Liver (tissue), 8 donors: ENCODE measurements at regions not wholly inside any gene's neighbourhood (a gene's known extent, or its start where the extent isn't known, plus 50 kb on each side); places are given as distances from the start of the nearest gene placed in this dataset.

Experiments used
- DNase-seq: peaks from one replicate; pipeline ENCODE4 v3.0.0-alpha.2; 2017; ENCODE audit warnings: low spot score
- H3K27ac ChIP-seq, 2 donors: one replicate each; pipeline ENCODE4 v1.7.0; 2013; ENCODE audit warnings: inconsistent platforms in 2 of 2, low read length in 2 of 2, control low read depth in 1 of 2, low read depth in 1 of 2, mild to moderate bottlenecking in 1 of 2
- H3K27me3 ChIP-seq, 4 donors: one replicate each; pipeline versions ENCODE4 v1.6.1 to v1.7.0; 2013; ENCODE audit warnings: low read length in 3 of 4, inconsistent platforms in 1 of 4, mild to moderate bottlenecking in 1 of 4, moderate library complexity in 1 of 4; ENCODE audit not compliant: control insufficient read depth in 4 of 4, insufficient read depth in 4 of 4
- H3K36me3 ChIP-seq, 4 donors: one replicate each; pipeline versions ENCODE4 v1.6.1 to v1.7.0; 2013; ENCODE audit warnings: low read length in 3 of 4, mild to moderate bottlenecking in 3 of 4, low read depth in 1 of 4, moderate library complexity in 1 of 4; ENCODE audit not compliant: control insufficient read depth in 4 of 4, insufficient read depth in 3 of 4
- H3K4me1 ChIP-seq, 4 donors: one replicate each; pipeline versions ENCODE4 v1.6.1 to v1.7.0; 2013; ENCODE audit warnings: low read length in 3 of 4, mild to moderate bottlenecking in 3 of 4, moderate library complexity in 1 of 4; ENCODE audit not compliant: control insufficient read depth in 4 of 4, insufficient read depth in 4 of 4
- H3K4me3 ChIP-seq, 3 donors: one replicate each; pipeline versions ENCODE4 v1.6.1 to v1.7.0; 2013; ENCODE audit warnings: low read length in 3 of 3, control low read depth in 1 of 3, low read depth in 1 of 3, mild to moderate bottlenecking in 1 of 3
- H3K9ac ChIP-seq, 2 donors: one replicate each; pipeline ENCODE4 v1.7.0; 2013; ENCODE audit warnings: low read length in 2 of 2, mild to moderate bottlenecking in 2 of 2, moderate library complexity in 2 of 2, control low read depth in 1 of 2, low read depth in 1 of 2
- H3K9me3 ChIP-seq, 4 donors: one replicate each; pipeline versions ENCODE4 v1.6.1 to v1.7.0; 2013; ENCODE audit warnings: low read length in 3 of 4; ENCODE audit not compliant: control insufficient read depth in 4 of 4
- EGR1 ChIP-seq, 2 donors: IDR thresholded peaks; 2 replicates each; pipeline ENCODE4 v1.6.1; 2016 to 2018; ENCODE audit warnings: antibody characterized with exemption in 2 of 2, low read depth in 2 of 2
- FOXA1 ChIP-seq: IDR thresholded peaks from 2 replicates; pipeline ENCODE4 v1.6.1; 2016; ENCODE audit warnings: antibody characterized with exemption
- FOXA2 ChIP-seq: IDR thresholded peaks from 2 replicates; pipeline ENCODE4 v1.6.1; 2016; ENCODE audit warnings: antibody characterized with exemption
- GABPA ChIP-seq, 2 donors: IDR thresholded peaks in 1 of 2; conservative IDR thresholded peaks in 1 of 2; 2 replicates each; pipeline ENCODE4 v1.6.1; 2016; ENCODE audit warnings: antibody characterized with exemption in 2 of 2, mild to moderate bottlenecking in 1 of 2, moderate library complexity in 1 of 2
- HNF4G ChIP-seq: IDR thresholded peaks from 2 replicates; pipeline ENCODE4 v1.6.1; 2016; ENCODE audit warnings: antibody characterized with exemption
- JUND ChIP-seq, 2 donors: IDR thresholded peaks; 2 replicates each; pipeline ENCODE4 v1.6.1; 2016; ENCODE audit warnings: antibody characterized with exemption in 2 of 2
- MAX ChIP-seq: IDR thresholded peaks from 2 replicates; pipeline ENCODE4 v1.6.1; 2016; ENCODE audit warnings: antibody characterized with exemption
- NR2F2 ChIP-seq: IDR thresholded peaks from 2 replicates; pipeline ENCODE4 v1.6.1; 2016; ENCODE audit warnings: antibody characterized with exemption
- RAD21 ChIP-seq, 2 donors: IDR thresholded peaks; 2 replicates each; pipeline ENCODE4 v1.6.1; 2016; ENCODE audit warnings: antibody characterized with exemption in 2 of 2, mild to moderate bottlenecking in 2 of 2
- RXRA ChIP-seq, 2 donors: IDR thresholded peaks; 2 replicates each; pipeline ENCODE4 v1.6.1; 2017 to 2018; ENCODE audit warnings: antibody characterized with exemption in 2 of 2, mild to moderate bottlenecking in 1 of 2
- SP1 ChIP-seq: IDR thresholded peaks from 2 replicates; pipeline ENCODE4 v1.6.1; 2018; ENCODE audit warnings: antibody characterized with exemption, mild to moderate bottlenecking
- TAF1 ChIP-seq: conservative IDR thresholded peaks from 2 replicates; pipeline ENCODE4 v1.6.1; 2016; ENCODE audit warnings: antibody characterized with exemption, mild to moderate bottlenecking
- YY1 ChIP-seq: IDR thresholded peaks from 2 replicates; pipeline ENCODE4 v1.6.1; 2016; ENCODE audit warnings: antibody characterized with exemption, mild to moderate bottlenecking
- ZBTB33 ChIP-seq: IDR thresholded peaks from 2 replicates; pipeline ENCODE4 v1.6.1; 2016; ENCODE audit warnings: antibody characterized with exemption
- WGBS: extraction: QIAGEN DNeasy Blood & Tissue Kit; methylation state at CpG from one replicate; pipeline ENCODE4 v1.1.7; 2013; 5-methylcytosine and 5-hydroxymethylcytosine counted together
- TF ChIP-seq, protein P1 (sequence below): IDR thresholded peaks from 2 replicates; pipeline ENCODE4 v1.6.1; 2016; ENCODE audit warnings: antibody characterized with exemption
- TF ChIP-seq, protein P2 (sequence below): fragments of 150-350 bp; IDR thresholded peaks from 2 replicates; pipeline ENCODE4 v1.5.1; 2017; ENCODE audit warnings: improper control_type of control experiment, low read depth, low read length; ENCODE audit not compliant: missing input control
- TF ChIP-seq, protein P3 (sequence below): IDR thresholded peaks from 2 replicates; pipeline ENCODE4 v1.6.1; 2016; ENCODE audit warnings: antibody characterized with exemption, mild to moderate bottlenecking
- donor health status: healthy.
- donor health status: healthy.
- donor health status: healthy.
- donor health status: healthy.
- donor health status: healthy.

DNA sequence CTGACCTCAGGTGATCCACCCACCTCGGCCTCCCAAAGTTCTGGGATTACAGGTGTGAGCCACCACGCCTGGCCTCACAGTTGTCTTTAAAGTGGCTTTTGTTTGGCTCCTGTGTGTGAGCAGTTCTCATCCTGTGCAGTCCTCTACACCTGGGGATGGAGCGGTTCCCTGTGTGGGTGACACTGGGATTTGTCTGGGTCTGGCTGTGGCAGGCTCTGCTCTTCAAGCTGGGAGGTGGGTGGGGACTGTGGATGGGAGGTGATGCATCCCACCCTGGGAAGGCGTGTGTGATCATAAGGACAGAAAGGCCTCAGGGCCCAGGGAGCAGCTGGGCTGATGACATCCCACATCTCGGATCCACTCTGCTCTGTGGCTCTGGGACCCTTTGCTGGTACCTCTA is 1266.8 kb downstream of the BRD1 start:
- no peaks in the 10 kb centered on the region for H3K4me1 ChIP-seq
- no peak overlapping the region for H3K27ac ChIP-seq
- no peak for TF ChIP-seq HNF4G
- no peak for TF ChIP-seq RXRA (IDR thresholded peaks at IDR 0.05)
- no peak for TF ChIP-seq TAF1
- TF ChIP-seq RAD21 (IDR thresholded peaks at IDR 0.05), result no peak
- no peak for TF ChIP-seq EGR1 (IDR thresholded peaks at IDR 0.05; ENCODE audit: low read depth in 2 of 2)
- no peak for TF ChIP-seq MAX
- no peak for TF ChIP-seq YY1
- no peak for TF ChIP-seq FOXA1
- no peak for TF ChIP-seq GABPA (IDR thresholded peaks at IDR 0.05 in 1 of 2, conservative IDR thresholded peaks at IDR 0.05 in 1 of 2)
- no peak for DNase-seq
- no peaks in the 10 kb centered on the region for H3K27me3 ChIP-seq
- H3K9me3 ChIP-seq, result no peaks in the 10 kb centered on the region
- no peak overlapping the region for H3K9ac ChIP-seq
- no peak overlapping the region for H3K4me3 ChIP-seq
- no peaks in the 10 kb centered on the region for H3K36me3 ChIP-seq
- WGBS, result 89% methylated on average over 5 of the region's 5 CpGs

- Histone ChIP-seq H3K27me3 (no peaks in the 10 kb centered on the region), H3K9me3 (no peaks in the 10 kb centered on the region), H3K9ac (no peak overlapping the region), H3K4me1 (no peaks in the 10 kb centered on the region), H3K27ac (no peak overlapping the region), H3K36me3 (no peaks in the 10 kb centered on the region), H3K4me3 (no peak overlapping the region)
- TF ChIP-seq, protein P1, sequence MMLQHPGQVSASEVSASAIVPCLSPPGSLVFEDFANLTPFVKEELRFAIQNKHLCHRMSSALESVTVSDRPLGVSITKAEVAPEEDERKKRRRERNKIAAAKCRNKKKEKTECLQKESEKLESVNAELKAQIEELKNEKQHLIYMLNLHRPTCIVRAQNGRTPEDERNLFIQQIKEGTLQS, result no peak
- TF ChIP-seq RAD21 (IDR thresholded peaks at IDR 0.05) (no peak), FOXA2 (no peak), SP1 (no peak), NR2F2 (no peak), EGR1 (IDR thresholded peaks at IDR 0.05; ENCODE audit: low read depth in 2 of 2) (no peak), MAX (no peak), TAF1 (no peak), YY1 (no peak)
- 85% methylated on average over 9 of the region's 9 CpGs for WGBS
- DNase-seq, result no peak
Observed at GRCh38 chr22:48560389-48560751, 1267.3 kb downstream of the BRD1 start.

- H3K4me1 ChIP-seq, result no peaks in the 10 kb centered on the region
- H3K36me3 ChIP-seq, result no peaks in the 10 kb centered on the region
- 83% methylated on average over 38 of the region's 38 CpGs for WGBS
- no peaks in the 10 kb centered on the region for H3K27me3 ChIP-seq
- H3K9me3 ChIP-seq, result no peaks in the 10 kb centered on the region
- H3K27ac ChIP-seq, result no peak overlapping the region
- no peak overlapping the region for H3K4me3 ChIP-seq
- no peak for DNase-seq
- H3K9ac ChIP-seq, result no peak overlapping the region
- no peak for TF ChIP-seq RXRA (IDR thresholded peaks at IDR 0.05)
- no peak for TF ChIP-seq NR2F2
- TF ChIP-seq, protein P1, result no peak
- no peak for TF ChIP-seq SP1
- TF ChIP-seq RAD21 (IDR thresholded peaks at IDR 0.05), result no peak
- TF ChIP-seq FOXA1, result no peak
- TF ChIP-seq, protein P2, sequence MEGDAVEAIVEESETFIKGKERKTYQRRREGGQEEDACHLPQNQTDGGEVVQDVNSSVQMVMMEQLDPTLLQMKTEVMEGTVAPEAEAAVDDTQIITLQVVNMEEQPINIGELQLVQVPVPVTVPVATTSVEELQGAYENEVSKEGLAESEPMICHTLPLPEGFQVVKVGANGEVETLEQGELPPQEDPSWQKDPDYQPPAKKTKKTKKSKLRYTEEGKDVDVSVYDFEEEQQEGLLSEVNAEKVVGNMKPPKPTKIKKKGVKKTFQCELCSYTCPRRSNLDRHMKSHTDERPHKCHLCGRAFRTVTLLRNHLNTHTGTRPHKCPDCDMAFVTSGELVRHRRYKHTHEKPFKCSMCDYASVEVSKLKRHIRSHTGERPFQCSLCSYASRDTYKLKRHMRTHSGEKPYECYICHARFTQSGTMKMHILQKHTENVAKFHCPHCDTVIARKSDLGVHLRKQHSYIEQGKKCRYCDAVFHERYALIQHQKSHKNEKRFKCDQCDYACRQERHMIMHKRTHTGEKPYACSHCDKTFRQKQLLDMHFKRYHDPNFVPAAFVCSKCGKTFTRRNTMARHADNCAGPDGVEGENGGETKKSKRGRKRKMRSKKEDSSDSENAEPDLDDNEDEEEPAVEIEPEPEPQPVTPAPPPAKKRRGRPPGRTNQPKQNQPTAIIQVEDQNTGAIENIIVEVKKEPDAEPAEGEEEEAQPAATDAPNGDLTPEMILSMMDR, result no peak
- TF ChIP-seq EGR1 (IDR thresholded peaks at IDR 0.05; ENCODE audit: low read depth in 2 of 2), result no peak
- no peak for TF ChIP-seq TAF1
- TF ChIP-seq MAX, result no peak
- TF ChIP-seq GABPA (IDR thresholded peaks at IDR 0.05 in 1 of 2, conservative IDR thresholded peaks at IDR 0.05 in 1 of 2), result no peak
- TF ChIP-seq HNF4G, result no peak
- TF ChIP-seq ZBTB33, result no peak
- TF ChIP-seq FOXA2, result no peak
- TF ChIP-seq YY1, result no peak
- no peak for TF ChIP-seq JUND (IDR thresholded peaks at IDR 0.05)
- TF ChIP-seq, protein P3, sequence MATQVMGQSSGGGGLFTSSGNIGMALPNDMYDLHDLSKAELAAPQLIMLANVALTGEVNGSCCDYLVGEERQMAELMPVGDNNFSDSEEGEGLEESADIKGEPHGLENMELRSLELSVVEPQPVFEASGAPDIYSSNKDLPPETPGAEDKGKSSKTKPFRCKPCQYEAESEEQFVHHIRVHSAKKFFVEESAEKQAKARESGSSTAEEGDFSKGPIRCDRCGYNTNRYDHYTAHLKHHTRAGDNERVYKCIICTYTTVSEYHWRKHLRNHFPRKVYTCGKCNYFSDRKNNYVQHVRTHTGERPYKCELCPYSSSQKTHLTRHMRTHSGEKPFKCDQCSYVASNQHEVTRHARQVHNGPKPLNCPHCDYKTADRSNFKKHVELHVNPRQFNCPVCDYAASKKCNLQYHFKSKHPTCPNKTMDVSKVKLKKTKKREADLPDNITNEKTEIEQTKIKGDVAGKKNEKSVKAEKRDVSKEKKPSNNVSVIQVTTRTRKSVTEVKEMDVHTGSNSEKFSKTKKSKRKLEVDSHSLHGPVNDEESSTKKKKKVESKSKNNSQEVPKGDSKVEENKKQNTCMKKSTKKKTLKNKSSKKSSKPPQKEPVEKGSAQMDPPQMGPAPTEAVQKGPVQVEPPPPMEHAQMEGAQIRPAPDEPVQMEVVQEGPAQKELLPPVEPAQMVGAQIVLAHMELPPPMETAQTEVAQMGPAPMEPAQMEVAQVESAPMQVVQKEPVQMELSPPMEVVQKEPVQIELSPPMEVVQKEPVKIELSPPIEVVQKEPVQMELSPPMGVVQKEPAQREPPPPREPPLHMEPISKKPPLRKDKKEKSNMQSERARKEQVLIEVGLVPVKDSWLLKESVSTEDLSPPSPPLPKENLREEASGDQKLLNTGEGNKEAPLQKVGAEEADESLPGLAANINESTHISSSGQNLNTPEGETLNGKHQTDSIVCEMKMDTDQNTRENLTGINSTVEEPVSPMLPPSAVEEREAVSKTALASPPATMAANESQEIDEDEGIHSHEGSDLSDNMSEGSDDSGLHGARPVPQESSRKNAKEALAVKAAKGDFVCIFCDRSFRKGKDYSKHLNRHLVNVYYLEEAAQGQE, result no peak
Observed at GRCh38 chr22:48559647-48560388, 1267.9 kb downstream of the BRD1 start.
